ENCODE measurements at regions not wholly inside any gene's neighbourhood (a gene's known extent, or its start where the extent isn't known, plus 50 kb on each side); places are given as distances from the start of the nearest gene placed in this dataset.

DNA sequence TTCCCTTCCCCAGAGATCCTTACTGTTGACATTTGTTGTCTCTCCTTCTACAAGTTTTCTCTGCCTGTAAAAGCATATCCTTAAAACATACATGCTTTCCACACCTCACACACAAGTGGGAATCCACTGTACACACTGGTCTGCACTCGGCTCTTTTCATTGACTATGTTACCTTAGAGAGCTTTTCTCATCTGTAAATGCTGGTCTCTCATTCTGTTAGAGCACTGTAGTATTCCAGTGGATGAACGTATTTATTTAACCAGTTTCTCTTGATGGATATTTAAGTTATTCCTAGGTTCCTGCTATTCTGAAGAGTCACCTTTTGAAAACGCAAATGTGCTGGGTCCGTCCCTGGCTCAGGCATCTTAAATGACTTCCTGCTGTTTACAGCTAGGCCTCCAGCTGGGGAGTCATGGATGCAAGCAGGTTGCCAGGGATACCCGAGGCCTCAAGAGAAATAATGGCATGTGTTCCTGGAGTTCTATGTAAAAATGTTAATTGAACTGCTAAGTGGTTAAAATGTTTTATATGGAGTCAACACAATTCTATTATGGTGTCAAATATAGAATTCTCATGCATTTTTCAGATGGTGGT, 61.1 kb upstream of the TGM3 start:
- ChIA-PET CTCF (no interaction called here), POLR2A (ENCODE audit: low non-redundant PET) (no interaction called here)
- DNase-seq (ENCODE audit: low spot score), result no peak
- H3K27ac ChIP-seq, result no peak overlapping the region
- TF ChIP-seq, protein P1, sequence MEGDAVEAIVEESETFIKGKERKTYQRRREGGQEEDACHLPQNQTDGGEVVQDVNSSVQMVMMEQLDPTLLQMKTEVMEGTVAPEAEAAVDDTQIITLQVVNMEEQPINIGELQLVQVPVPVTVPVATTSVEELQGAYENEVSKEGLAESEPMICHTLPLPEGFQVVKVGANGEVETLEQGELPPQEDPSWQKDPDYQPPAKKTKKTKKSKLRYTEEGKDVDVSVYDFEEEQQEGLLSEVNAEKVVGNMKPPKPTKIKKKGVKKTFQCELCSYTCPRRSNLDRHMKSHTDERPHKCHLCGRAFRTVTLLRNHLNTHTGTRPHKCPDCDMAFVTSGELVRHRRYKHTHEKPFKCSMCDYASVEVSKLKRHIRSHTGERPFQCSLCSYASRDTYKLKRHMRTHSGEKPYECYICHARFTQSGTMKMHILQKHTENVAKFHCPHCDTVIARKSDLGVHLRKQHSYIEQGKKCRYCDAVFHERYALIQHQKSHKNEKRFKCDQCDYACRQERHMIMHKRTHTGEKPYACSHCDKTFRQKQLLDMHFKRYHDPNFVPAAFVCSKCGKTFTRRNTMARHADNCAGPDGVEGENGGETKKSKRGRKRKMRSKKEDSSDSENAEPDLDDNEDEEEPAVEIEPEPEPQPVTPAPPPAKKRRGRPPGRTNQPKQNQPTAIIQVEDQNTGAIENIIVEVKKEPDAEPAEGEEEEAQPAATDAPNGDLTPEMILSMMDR (conservative IDR thresholded peaks at IDR 0.05; ENCODE audit: low read depth), result no peak

GRCh38 chr20:2236256-2236655, 59.5 kb upstream of the TGM3 start:
- TF ChIP-seq, protein P1 (conservative IDR thresholded peaks at IDR 0.05; ENCODE audit: low read depth), result no peak
- CTCF ChIA-PET, result interaction anchor here (0.5 to 2.0 kb wide), 12 partner anchors 10 to 765 kb away, joined by 3 to 27 read pairs (median 3); no protein-coding TSS in a partner anchor
- peak; percentile 65 for DNase-seq (ENCODE audit: low spot score)
- peak overlapping the region; percentile 80 for H3K27ac ChIP-seq
- POLR2A ChIA-PET (ENCODE audit: low non-redundant PET), result interaction anchor here (0.6 kb wide), 1 partner anchor 28 kb away, joined by 3 read pairs; no protein-coding TSS in a partner anchor

DNA sequence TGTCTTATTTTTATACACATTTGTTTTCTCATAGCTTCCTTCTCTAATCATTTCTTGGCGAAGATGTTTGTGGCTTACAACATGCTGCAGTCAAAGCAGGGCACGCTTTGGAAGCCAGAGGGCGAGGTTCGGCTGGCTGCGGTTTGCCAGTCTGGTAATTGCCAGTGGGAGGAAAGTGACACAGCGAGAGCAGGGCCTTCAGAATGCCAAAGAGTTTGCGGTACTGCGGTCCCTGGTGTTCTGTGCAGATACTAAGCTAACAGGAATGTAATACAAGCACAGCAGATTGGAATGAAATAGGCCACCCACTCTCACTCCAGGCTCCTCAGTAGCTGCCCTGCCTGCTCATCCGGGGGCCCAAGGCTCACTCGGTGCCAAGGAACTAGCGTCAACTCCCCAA, 58.7 kb upstream of the TGM3 start:
- CTCF ChIA-PET, result interaction anchor here (0.6 to 2.0 kb wide), 10 partner anchors 11 to 764 kb away, joined by 3 to 27 read pairs (median 3); no protein-coding TSS in a partner anchor
- TF ChIP-seq, protein P1 (conservative IDR thresholded peaks at IDR 0.05; ENCODE audit: low read depth), result peak; percentile 55; the same call in 1 of the 2 replicates
- H3K27ac ChIP-seq, result peak overlapping the region; percentile 80
- POLR2A ChIA-PET (ENCODE audit: low non-redundant PET), result interaction anchor here (0.6 to 0.7 kb wide), 2 partner anchors 12 to 41 kb away, joined by 3 to 6 read pairs; no protein-coding TSS in a partner anchor
- DNase-seq (ENCODE audit: low spot score), result peak; percentile 89

GRCh38 chr20:2238601-2239000, 57.2 kb upstream of the TGM3 start:
- ChIA-PET CTCF (no interaction called here), POLR2A (ENCODE audit: low non-redundant PET) (no interaction called here)
- DNase-seq (ENCODE audit: low spot score), result no peak
- TF ChIP-seq, protein P1 (conservative IDR thresholded peaks at IDR 0.05; ENCODE audit: low read depth), result no peak
- H3K27ac ChIP-seq, result no peak overlapping the region

GRCh38 chr20:2240835-2241234, 55.0 kb upstream of the TGM3 start:
- no peak for DNase-seq (ENCODE audit: low spot score)
- ChIA-PET POLR2A (ENCODE audit: low non-redundant PET) (no interaction called here), CTCF (interaction anchor here (0.5 kb wide), 1 partner anchor 107 kb away, joined by 3 read pairs; no protein-coding TSS in a partner anchor)
- TF ChIP-seq, protein P1 (conservative IDR thresholded peaks at IDR 0.05; ENCODE audit: low read depth), result no peak
- no peak overlapping the region for H3K27ac ChIP-seq

DNA sequence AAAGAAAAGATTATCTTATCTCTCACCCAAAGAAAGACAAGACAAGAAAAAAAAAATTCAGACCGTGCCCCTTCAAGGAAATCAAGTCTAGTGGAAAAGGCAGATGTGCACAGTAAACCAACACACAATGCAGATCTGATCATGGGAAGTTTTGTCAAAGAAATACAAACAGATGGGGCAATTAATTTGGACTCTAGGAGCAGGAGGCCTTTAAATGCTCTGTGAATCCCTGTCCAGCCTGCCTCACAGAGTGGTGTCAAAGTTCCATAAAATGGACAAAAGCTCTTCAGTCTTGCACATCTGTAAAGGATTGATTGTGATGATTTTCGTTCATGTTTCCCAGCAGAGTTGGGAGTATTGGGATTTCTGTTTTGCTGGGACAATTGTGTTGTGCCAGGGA, 53.1 kb upstream of the TGM3 start:
- POLR2A ChIA-PET (ENCODE audit: low non-redundant PET), result no interaction called here
- CTCF ChIA-PET, result interaction anchor here (0.6 to 0.7 kb wide), 3 partner anchors 46 to 1467 kb away, joined by 3 read pairs; no protein-coding TSS in a partner anchor
- no peak for DNase-seq (ENCODE audit: low spot score)
- TF ChIP-seq, protein P1 (conservative IDR thresholded peaks at IDR 0.05; ENCODE audit: low read depth), result no peak
- H3K27ac ChIP-seq, result no peak overlapping the region
